NCI-H774 (cell line): ENCODE measurements at regions not wholly inside any gene's neighbourhood (a gene's known extent, or its start where the extent isn't known, plus 50 kb on each side); places are given as distances from the start of the nearest gene placed in this dataset.
"Not testable (repeated sequence)": the region's sequence is repeated elsewhere in the genome, so short reads cannot be mapped to it uniquely, and the experiment has no call there.

Source experiments
- DNase-seq: peaks from one replicate; lab custom pipeline; 2025; lab: John Stamatoyannopoulos, UW

- DNase-seq, result no peak
Observed at GRCh38 chr16:7962091-7962879, 628.0 kb downstream of the TMEM114 start.

GRCh38 chr16:7957151-7957550, 624.5 kb downstream of the RBFOX1 start:
- no peak for DNase-seq

GRCh38 chr16:7953360-7953759, 620.7 kb downstream of the RBFOX1 start:
- no peak for DNase-seq

GRCh38 chr16:7946142-7946541, 613.5 kb downstream of the RBFOX1 start:
- DNase-seq, result no peak

GRCh38 chr16:7938175-7938574, 605.5 kb downstream of the RBFOX1 start:
- DNase-seq, result no peak

GRCh38 chr16:7921345-7921744, 588.7 kb downstream of the RBFOX1 start:
- no peak for DNase-seq

- DNase-seq, result no peak
Observed at GRCh38 chr16:7919782-7920181, 587.1 kb downstream of the RBFOX1 start.

GRCh38 chr16:7914748-7915147, 582.1 kb downstream of the RBFOX1 start:
- DNase-seq, result no peak

GRCh38 chr16:7912132-7912531, 579.5 kb downstream of the RBFOX1 start:
- no peak for DNase-seq

- DNase-seq, result peak; percentile 8
Observed at GRCh38 chr16:7910116-7910515, 577.5 kb downstream of the RBFOX1 start.

- DNase-seq, result no peak
Observed at GRCh38 chr16:7888411-7888810, 555.8 kb downstream of the RBFOX1 start.

GRCh38 chr16:7887316-7887715, 554.7 kb downstream of the RBFOX1 start:
- DNase-seq, result no peak

GRCh38 chr16:7871979-7872378, 539.3 kb downstream of the RBFOX1 start:
- DNase-seq, result no peak

GRCh38 chr16:7871371-7871770, 538.7 kb downstream of the RBFOX1 start:
- no peak for DNase-seq

- no peak for DNase-seq
Observed at GRCh38 chr16:7867831-7868230, 535.2 kb downstream of the RBFOX1 start.

- no peak for DNase-seq
Observed at GRCh38 chr16:7866144-7866543, 533.5 kb downstream of the RBFOX1 start.

- DNase-seq, result not testable (repeated sequence)
Observed at GRCh38 chr16:7865393-7865792, 532.7 kb downstream of the RBFOX1 start.

GRCh38 chr16:7861891-7862582, 529.4 kb downstream of the RBFOX1 start:
- DNase-seq, result no peak

- DNase-seq, result no peak
Observed at GRCh38 chr16:7853197-7853596, 520.6 kb downstream of the RBFOX1 start.

- DNase-seq, result no peak
Observed at GRCh38 chr16:7849841-7850240, 517.2 kb downstream of the RBFOX1 start.

GRCh38 chr16:7843261-7843660, 510.6 kb downstream of the RBFOX1 start:
- no peak for DNase-seq

GRCh38 chr16:7839568-7839967, 506.9 kb downstream of the RBFOX1 start:
- DNase-seq, result no peak

GRCh38 chr16:7834771-7835431, 502.3 kb downstream of the RBFOX1 start:
- peak; percentile 52 for DNase-seq
